Heart right ventricle (tissue), 16 donors: ENCODE measurements at regions not wholly inside any gene's neighbourhood (a gene's known extent, or its start where the extent isn't known, plus 50 kb on each side); places are given as distances from the start of the nearest gene placed in this dataset.

Experiments
- ATAC-seq, 8 donors: fragments of 200-7000 bp; cut with Tn5 transposase; one replicate each; pipeline ENCODE4 v1.9.1; 2020; ENCODE audit warnings: mild to moderate bottlenecking in 8 of 8, moderate library complexity in 8 of 8, moderate number of reproducible peaks in 1 of 8
- DNase-seq, 2 donors: peaks; one replicate each; pipeline ENCODE4 v3.0.0-alpha.2; 2020
- H3K27ac ChIP-seq, 10 donors: fragments of 200-600 bp; sonication (generic) in 2 of 10; one replicate each; pipeline versions ENCODE4 v1.5.0 to v1.8.0; 2020 to 2022; ENCODE audit warnings: mild to moderate bottlenecking in 3 of 10
- H3K27me3 ChIP-seq, 7 donors: fragments of 200-600 bp; one replicate each; pipeline ENCODE4 v1.8.0; 2021 to 2022; ENCODE audit warnings: mild to moderate bottlenecking in 2 of 7
- H3K36me3 ChIP-seq, 9 donors: fragments of 200-600 bp; sonication (generic) in 1 of 9; one replicate each; pipeline versions ENCODE4 v1.5.0 to v1.8.0; 2020 to 2022; ENCODE audit warnings: mild to moderate bottlenecking in 2 of 9
- H3K4me1 ChIP-seq, 9 donors: fragments of 200-600 bp; sonication (generic) in 1 of 9; one replicate each; pipeline versions ENCODE4 v1.5.0 to v1.8.0; 2020 to 2022; ENCODE audit warnings: mild to moderate bottlenecking in 4 of 9
- H3K4me3 ChIP-seq, 10 donors: fragments of 200-600 bp; sonication (generic) in 2 of 10; one replicate each; pipeline versions ENCODE4 v1.5.0 to v1.8.0; 2020 to 2022; ENCODE audit warnings: mild to moderate bottlenecking in 7 of 10, moderate library complexity in 2 of 10
- H3K9me3 ChIP-seq, 11 donors: fragments of 200-600 bp in 10 of 11; sonication (generic) in 2 of 11; one replicate each; pipeline versions ENCODE4 v1.5.0 to v1.8.0; 2013 to 2022; ENCODE audit warnings: mild to moderate bottlenecking in 2 of 11, control low read depth in 1 of 11, moderate library complexity in 1 of 11
- CTCF ChIP-seq, 9 donors: fragments of 200-600 bp; sonication (generic) in 2 of 9; IDR thresholded peaks; one replicate each; pipeline versions ENCODE4 v1.5.0 to v1.8.0; 2021 to 2022; ENCODE audit warnings: antibody characterized with exemption in 9 of 9, mild to moderate bottlenecking in 5 of 9, moderate library complexity in 1 of 9
- WGBS, 2 donors: extraction: QIAGEN DNeasy Blood & Tissue Kit; methylation state at CpG; one replicate each; pipeline ENCODE4 v1.1.7; 2013; ENCODE audit warnings: inconsistent platforms in 1 of 2; 5-methylcytosine and 5-hydroxymethylcytosine counted together
- intact Hi-C, 10 donors: fragments of 100-400 bp; cut with DNase I; formaldehyde crosslinking; loops; one replicate each; pipeline versions ENCODE4 v1.11.1 to v1.14.2; 2022
- donor health status: Arrhythmogenic right ventricular cardiomyopathy.
- donor health status: ischemic (EF 13 %, LVEDD 7.1; RV severe dilation, severe dysfunction).
- donor health status: healthy with polysubstance abuse.
- donor health status: DM: no; HTN: yes; CAD: no.
- donor health status: DM: no; HTN: no; CAD: no.
- donor health status: ischemic (EF 25% LVEDD 6.9; RV normal size, moderate dysfunction).
- donor health status: ischemic (EF 25% LVEDD 5.7; RV mildly dilated, moderate dysfunction).
- donor health status: healthy.
- donor health status: DM: yes; HTN: yes; CAD: no.
- donor health status: Ischemic cardiomyopathy.
- donor health status: ischemic (EF 35%, LVEDD 5.7; RV mildly dilated, moderate dysfunction).
- donor health status: nonischemic (EF 11% LVEDD 7.7; RV severe dilation, severe dysfunction).
- donor health status: DM: yes; HTN: yes; CAD: no.
- donor health status: PGD.
- donor health status: ischemic (EF 29% LVEDD 5.4; RV normal size, mild dysfunction).
- donor health status: nonischemic (EF 23%, LVEDD 6.1; RV moderate dilation, normal function).

GRCh38 chr2:64704161-64704560, 50.4 kb upstream of the SERTAD2 start:
- DNase-seq (no peak), ATAC-seq (no peak)
- Histone ChIP-seq H3K4me3 (no peak overlapping the region), H3K27me3 (no peaks in the 10 kb centered on the region), H3K36me3 (no peaks in the 10 kb centered on the region), H3K4me1 (peaks cover 0 to 10% (median 0%) of the 10 kb centered on the region in 9 donors), H3K27ac (no peak overlapping the region), H3K9me3 (peaks cover 0 to 9% (median 0%) of the 10 kb centered on the region in 11 donors)
- TF ChIP-seq CTCF (IDR thresholded peaks at IDR 0.05): no peak
- intact Hi-C loops: no loop called here
- WGBS, 2 donors: 94 to 96% methylated on average over 4 of the region's 4 CpGs

- intact Hi-C loops: no loop called here
- H3K27ac ChIP-seq: no peak overlapping the region
- ATAC-seq (no peak), DNase-seq (no peak)
- no peak overlapping the region for H3K4me3 ChIP-seq
- WGBS, 2 donors: 98 to 100% methylated on average over 1 of the region's 1 CpG
- H3K27me3 ChIP-seq: no peaks in the 10 kb centered on the region
- H3K9me3 ChIP-seq: peaks cover 0 to 9% (median 0%) of the 10 kb centered on the region in 11 donors
- peaks cover 0 to 2% (median 0%) of the 10 kb centered on the region in 9 donors for H3K4me1 ChIP-seq
- no peaks in the 10 kb centered on the region for H3K36me3 ChIP-seq
- TF ChIP-seq CTCF (IDR thresholded peaks at IDR 0.05): no peak
Observed at GRCh38 chr2:64704996-64705395, 51.3 kb upstream of the SERTAD2 start.

- Histone ChIP-seq H3K36me3 (no peaks in the 10 kb centered on the region), H3K4me1 (peaks cover 0 to 10% (median 0%) of the 10 kb centered on the region in 9 donors), H3K9me3 (peaks cover 0 to 9% (median 0%) of the 10 kb centered on the region in 11 donors), H3K27me3 (no peaks in the 10 kb centered on the region), H3K27ac (no peak overlapping the region), H3K4me3 (no peak overlapping the region)
- intact Hi-C loops: no loop called here
- DNase-seq (no peak), ATAC-seq (no peak)
- TF ChIP-seq CTCF (IDR thresholded peaks at IDR 0.05): no peak
- WGBS, 2 donors: 93 to 97% methylated on average over 2 of the region's 2 CpGs
Observed at GRCh38 chr2:64707276-64707675, 53.6 kb upstream of the SERTAD2 start.

- Histone ChIP-seq H3K4me3 (no peak overlapping the region), H3K9me3 (peaks cover 0 to 9% (median 0%) of the 10 kb centered on the region in 11 donors), H3K4me1 (peaks cover 0 to 10% (median 0%) of the 10 kb centered on the region in 9 donors), H3K27me3 (no peaks in the 10 kb centered on the region), H3K36me3 (no peaks in the 10 kb centered on the region), H3K27ac (no peak overlapping the region)
- 75 to 83% methylated on average over 3 of the region's 3 CpGs for WGBS, 2 donors
- ATAC-seq: no peak
- intact Hi-C loops: no loop called here
- no peak for DNase-seq
- TF ChIP-seq CTCF (IDR thresholded peaks at IDR 0.05): no peak
Observed at GRCh38 chr2:64708829-64709228, 55.1 kb upstream of the SERTAD2 start.
